IMR-90 (cell line): ENCODE measurements at regions not wholly inside any gene's neighbourhood (a gene's known extent, or its start where the extent isn't known, plus 50 kb on each side); places are given as distances from the start of the nearest gene placed in this dataset.

ENCODE experiments used
- ATAC-seq: fragments of 200-7000 bp; cut with Tn5 transposase; 2 replicates; pipeline ENCODE4 v1.9.1; 2020; ENCODE audit warnings: low read depth, mild to moderate bottlenecking, moderate library complexity
- BruUV-seq: library from RNA; stranded (reverse); fragments of 400-500 nt; replicated peaks from 2 replicates; lab custom pipeline; 2021; lab: Mats Ljungman, UMichigan
- CTCF ChIA-PET: fragments of 300-600 bp; formaldehyde crosslinking; extraction: SDS; loops from one replicate; lab custom pipeline; 2021; ENCODE audit warnings: antibody characterized with exemption; lab: Yijun Ruan, JAX
- POLR2A ChIA-PET: fragments of 300-600 bp; sonication (Branson Sonifier 250); formaldehyde crosslinking; loops from one replicate; lab custom pipeline; 2022; ENCODE audit warnings: antibody characterized with exemption; ENCODE audit not compliant: unreplicated experiment; lab: Charles Lee
- DNase-seq: peaks from one replicate; pipeline ENCODE4 v3.0.0; 2013
- H2AFZ ChIP-seq: replicated peaks from 2 replicates; pipeline ENCODE3; 2013; ENCODE audit warnings: low read length, mild to moderate bottlenecking; ENCODE audit not compliant: poor library complexity
- H2AK5ac ChIP-seq: 2 replicates; pipeline ENCODE4 v1.6.1; 2013; ENCODE audit warnings: low read depth, low read length, inconsistent platforms
- H2AK9ac ChIP-seq: replicated peaks from 2 replicates; pipeline ENCODE3; 2013; ENCODE audit warnings: mild to moderate bottlenecking, low read depth, low read length, moderate library complexity; ENCODE audit not compliant: poor library complexity
- H2BK120ac ChIP-seq: 2 replicates; pipeline ENCODE4 v1.6.1; 2013; ENCODE audit warnings: low read depth, low read length, inconsistent platforms
- H2BK15ac ChIP-seq: 3 replicates; pipeline ENCODE4 v1.6.1; 2013; ENCODE audit warnings: low read depth, low read length, inconsistent platforms
- H2BK20ac ChIP-seq: 2 replicates; pipeline ENCODE4 v1.6.1; 2013; ENCODE audit warnings: low read depth, mild to moderate bottlenecking, inconsistent platforms, low read length, moderate library complexity
- H2BK5ac ChIP-seq: 2 replicates; pipeline ENCODE4 v1.6.1; 2013; ENCODE audit warnings: mild to moderate bottlenecking, low read depth, low read length, inconsistent platforms; ENCODE audit not compliant: poor library complexity, severe bottlenecking
- H3K14ac ChIP-seq: replicated peaks from 2 replicates; pipeline ENCODE4 v1.6.1; 2013; ENCODE audit warnings: low read depth, low read length, inconsistent platforms
- H3K18ac ChIP-seq: 2 replicates; pipeline ENCODE4 v1.6.1; 2013; ENCODE audit warnings: low read depth, low read length, control low read depth
- H3K23ac ChIP-seq: 2 replicates; pipeline ENCODE4 v1.6.1; 2013; ENCODE audit warnings: low read depth, low read length, inconsistent platforms
- H3K27ac ChIP-seq: 2 replicates; pipeline ENCODE4 v1.5.1; 2013; ENCODE audit warnings: mild to moderate bottlenecking, control low read depth, low read length; ENCODE audit not compliant: insufficient read depth
- H3K27me3 ChIP-seq: 2 replicates; pipeline ENCODE4 v1.6.1; 2013; ENCODE audit warnings: low read length; ENCODE audit not compliant: control insufficient read depth, insufficient read depth
- H3K36me3 ChIP-seq: 2 replicates; pipeline ENCODE4 v1.6.1; 2013; ENCODE audit warnings: low read length, mixed read lengths; ENCODE audit not compliant: control insufficient read depth, insufficient read depth
- H3K4ac ChIP-seq: 2 replicates; pipeline ENCODE4 v1.6.1; 2013; ENCODE audit warnings: low read depth, low read length, inconsistent platforms
- H3K4me1 ChIP-seq: 2 replicates; pipeline ENCODE4 v1.6.1; 2013; ENCODE audit warnings: low read length, mixed read lengths; ENCODE audit not compliant: control insufficient read depth, insufficient read depth
- H3K4me2 ChIP-seq: 2 replicates; pipeline ENCODE4 v1.6.1; 2013; ENCODE audit warnings: low read depth, mild to moderate bottlenecking, control low read depth, low read length, moderate library complexity
- H3K4me3 ChIP-seq: 2 replicates; pipeline ENCODE4 v1.5.1; 2013; ENCODE audit warnings: low read depth, mild to moderate bottlenecking, control low read depth, low read length, moderate library complexity; ENCODE audit not compliant: insufficient read depth
- H3K56ac ChIP-seq: 2 replicates; pipeline ENCODE4 v1.6.1; 2013; ENCODE audit warnings: low read length, inconsistent platforms; ENCODE audit not compliant: insufficient read depth; ENCODE audit errors: extremely low read depth
- H3K79me1 ChIP-seq, 2 experiments: 2 replicates each; pipeline ENCODE4 v1.6.1; 2013; ENCODE audit warnings: low read length in 2 of 2, inconsistent platforms in 1 of 2, low read depth in 1 of 2
- H3K9ac ChIP-seq: 2 replicates; pipeline ENCODE4 v1.6.1; 2013; ENCODE audit warnings: low read depth, low read length, control low read depth
- H3K9me1 ChIP-seq: 2 replicates; pipeline ENCODE4 v1.6.1; 2013; ENCODE audit warnings: low read length, inconsistent platforms; ENCODE audit not compliant: insufficient read depth
- H3K9me3 ChIP-seq: 2 replicates; pipeline ENCODE4 v1.6.1; 2013; ENCODE audit warnings: low read length; ENCODE audit not compliant: control insufficient read depth, insufficient read depth
- H4K20me1 ChIP-seq: 2 replicates; pipeline ENCODE4 v1.6.1; 2013; ENCODE audit warnings: low read length, inconsistent platforms; ENCODE audit not compliant: insufficient read depth
- H4K5ac ChIP-seq: 2 replicates; pipeline ENCODE4 v1.6.1; 2013; ENCODE audit warnings: mild to moderate bottlenecking, low read depth, low read length, control low read depth
- H4K8ac ChIP-seq, 2 experiments: 2 replicates each; pipeline ENCODE4 v1.6.1; 2013; ENCODE audit warnings: low read depth in 2 of 2, low read length in 2 of 2, control low read depth in 1 of 2, inconsistent platforms in 1 of 2
- H4K91ac ChIP-seq: 2 replicates; pipeline ENCODE4 v1.6.1; 2013; ENCODE audit warnings: low read depth, low read length, inconsistent platforms; ENCODE audit not compliant: insufficient read depth
- BHLHE40 ChIP-seq: fragments of 150-350 bp; IDR thresholded peaks from 2 replicates; pipeline ENCODE4 v1.6.1; 2016; ENCODE audit warnings: mild to moderate bottlenecking, low read depth, low read length
- CEBPB ChIP-seq: IDR thresholded peaks from 2 replicates; pipeline ENCODE4 v1.6.1; 2012; ENCODE audit warnings: low read depth, low read length, improper control_type of control experiment
- CHD1 ChIP-seq: IDR thresholded peaks from 2 replicates; pipeline ENCODE4 v1.6.1; 2012; ENCODE audit warnings: low read depth, low read length, improper control_type of control experiment
- CTCF ChIP-seq: conservative IDR thresholded peaks from 2 replicates; pipeline ENCODE4 v1.5.1; 2012; ENCODE audit warnings: mild to moderate bottlenecking, low read depth, low read length, improper control_type of control experiment
- FOS ChIP-seq: fragments of 150-350 bp; IDR thresholded peaks from 2 replicates; pipeline ENCODE4 v1.6.1; 2016; ENCODE audit warnings: low read depth, low read length
- MAFK ChIP-seq: IDR thresholded peaks from 2 replicates; pipeline ENCODE4 v1.6.1; 2012; ENCODE audit warnings: low read depth, low read length, improper control_type of control experiment
- MAZ ChIP-seq: IDR thresholded peaks from 2 replicates; pipeline ENCODE4 v1.6.1; 2012; ENCODE audit warnings: low read depth, mild to moderate bottlenecking, low read length, improper control_type of control experiment, moderate library complexity, borderline replicate concordance
- MXI1 ChIP-seq: IDR thresholded peaks from 2 replicates; pipeline ENCODE4 v1.6.1; 2012; ENCODE audit warnings: low read depth, mild to moderate bottlenecking, low read length, moderate library complexity, borderline replicate concordance
- POLR2A ChIP-seq: IDR thresholded peaks from 2 replicates; pipeline ENCODE4 v1.6.1; 2012; ENCODE audit warnings: mild to moderate bottlenecking, low read depth, low read length
- RAD21 ChIP-seq: IDR thresholded peaks from 2 replicates; pipeline ENCODE4 v1.6.1; 2012; ENCODE audit warnings: low read length, improper control_type of control experiment
- RCOR1 ChIP-seq: IDR thresholded peaks from 2 replicates; pipeline ENCODE4 v1.6.1; 2012; ENCODE audit warnings: mild to moderate bottlenecking, low read length, improper control_type of control experiment; ENCODE audit not compliant: insufficient replicate concordance
- RFX5 ChIP-seq: IDR thresholded peaks from 2 replicates; pipeline ENCODE4 v1.8.0; 2012; ENCODE audit warnings: low read depth, mild to moderate bottlenecking, low read length, moderate library complexity
- SMC3 ChIP-seq: fragments of 150-350 bp; IDR thresholded peaks from 2 replicates; pipeline ENCODE4 v1.6.1; 2016; ENCODE audit warnings: low read depth, mild to moderate bottlenecking, antibody characterized with exemption, low read length, moderate library complexity
- WGBS, 2 experiments: methylation state at CpG; one replicate each; pipeline versions ENCODE4 v1.1.5 to v1.1.7; 2013; ENCODE audit warnings: missing lambda C conversion rate in 2 of 2; ENCODE audit not compliant: insufficient read length in 1 of 2; ENCODE audit errors: extremely low coverage in 2 of 2; 5-methylcytosine and 5-hydroxymethylcytosine counted together
- dilution Hi-C: fragments of 300-500 bp; cut with HindIII; formaldehyde crosslinking; loops from one replicate; pipeline ENCODE4 v1.14.3; 2018; ENCODE audit warnings: low sequenced_read_pairs; ENCODE audit not compliant: unreplicated experiment
- in situ Hi-C: fragments of 300-500 bp; cut with MboI; formaldehyde crosslinking; loops from 3 replicates; pipeline ENCODE4 v1.14.3; 2019; ENCODE audit warnings: low sequenced_read_pairs, inconsistent platforms, mixed read lengths
- intact Hi-C: fragments of 100-400 bp; cut with micrococcal nuclease; formaldehyde crosslinking; loops from 2 replicates; pipeline ENCODE4 v1.10.0; 2022
- TF ChIP-seq, protein P1 (sequence below): fragments of 150-350 bp; IDR thresholded peaks from 2 replicates; pipeline ENCODE4 v1.6.1; 2017; ENCODE audit warnings: mild to moderate bottlenecking, antibody characterized with exemption, low read length, low read depth
- TF ChIP-seq, protein P2 (sequence below): fragments of 150-350 bp; IDR thresholded peaks from 2 replicates; pipeline ENCODE4 v1.6.1; 2016; ENCODE audit warnings: low read depth, mild to moderate bottlenecking, low read length, moderate library complexity, borderline replicate concordance

DNA sequence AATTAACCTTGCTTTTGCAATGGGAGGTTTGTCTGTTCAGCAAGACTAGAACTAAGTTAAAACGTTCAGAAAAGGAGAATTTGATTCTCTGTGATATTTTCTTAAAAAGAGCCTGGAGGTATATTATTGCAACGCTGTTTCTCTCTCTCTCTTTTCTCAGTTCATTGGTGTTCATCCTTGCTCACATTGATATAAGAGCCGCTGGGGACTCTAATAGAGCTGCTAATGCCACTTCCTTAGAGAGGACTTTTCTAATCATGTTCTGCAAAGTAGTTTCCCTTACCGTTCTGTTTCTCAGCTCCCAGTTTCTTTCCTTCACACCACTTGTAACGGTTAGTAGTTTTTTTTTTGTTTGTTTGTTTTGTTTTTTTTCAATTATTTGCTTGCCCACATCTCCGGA, 203.8 kb downstream of the RWDD3 start:
- Histone ChIP-seq H2AFZ (no peak overlapping the region), H4K20me1 (no peaks in the 10 kb centered on the region), H2AK9ac (no peak overlapping the region), H3K56ac (no peak overlapping the region), H3K4ac (no peak overlapping the region), H4K91ac (no peak overlapping the region), H4K8ac (no peak overlapping the region), H3K36me3 (no peaks in the 10 kb centered on the region), H2BK120ac (no peak overlapping the region), H3K4me1 (no peaks in the 10 kb centered on the region), H4K5ac (no peak overlapping the region), H3K27me3 (no peaks in the 10 kb centered on the region), H3K9ac (no peak overlapping the region), H2BK20ac (no peak overlapping the region), H3K9me3 (no peaks in the 10 kb centered on the region), H3K4me3 (no peak overlapping the region), H3K18ac (no peak overlapping the region), H2AK5ac (no peak overlapping the region), H3K23ac (no peak overlapping the region), H3K79me1 (no peaks in the 10 kb centered on the region), H2BK15ac (no peak overlapping the region), H2BK5ac (no peak overlapping the region), H3K4me2 (no peak overlapping the region), H3K14ac (no peak overlapping the region), H3K27ac (no peak overlapping the region), H3K9me1 (no peaks in the 10 kb centered on the region)
- ChIA-PET CTCF (no interaction called here), POLR2A (no interaction called here)
- no peak for DNase-seq
- TF ChIP-seq RAD21: no peak
- TF ChIP-seq RCOR1: no peak
- no peak for TF ChIP-seq CEBPB
- no peak for TF ChIP-seq SMC3
- no peak for TF ChIP-seq POLR2A
- TF ChIP-seq MXI1: no peak
- no peak for TF ChIP-seq RFX5
- no peak for TF ChIP-seq FOS
- TF ChIP-seq MAFK: no peak
- TF ChIP-seq, protein P1, sequence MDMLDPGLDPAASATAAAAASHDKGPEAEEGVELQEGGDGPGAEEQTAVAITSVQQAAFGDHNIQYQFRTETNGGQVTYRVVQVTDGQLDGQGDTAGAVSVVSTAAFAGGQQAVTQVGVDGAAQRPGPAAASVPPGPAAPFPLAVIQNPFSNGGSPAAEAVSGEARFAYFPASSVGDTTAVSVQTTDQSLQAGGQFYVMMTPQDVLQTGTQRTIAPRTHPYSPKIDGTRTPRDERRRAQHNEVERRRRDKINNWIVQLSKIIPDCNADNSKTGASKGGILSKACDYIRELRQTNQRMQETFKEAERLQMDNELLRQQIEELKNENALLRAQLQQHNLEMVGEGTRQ: no peak
- no peak for TF ChIP-seq MAZ
- TF ChIP-seq CTCF: no peak
- TF ChIP-seq BHLHE40: no peak
- TF ChIP-seq CHD1: no peak
- TF ChIP-seq, protein P2, sequence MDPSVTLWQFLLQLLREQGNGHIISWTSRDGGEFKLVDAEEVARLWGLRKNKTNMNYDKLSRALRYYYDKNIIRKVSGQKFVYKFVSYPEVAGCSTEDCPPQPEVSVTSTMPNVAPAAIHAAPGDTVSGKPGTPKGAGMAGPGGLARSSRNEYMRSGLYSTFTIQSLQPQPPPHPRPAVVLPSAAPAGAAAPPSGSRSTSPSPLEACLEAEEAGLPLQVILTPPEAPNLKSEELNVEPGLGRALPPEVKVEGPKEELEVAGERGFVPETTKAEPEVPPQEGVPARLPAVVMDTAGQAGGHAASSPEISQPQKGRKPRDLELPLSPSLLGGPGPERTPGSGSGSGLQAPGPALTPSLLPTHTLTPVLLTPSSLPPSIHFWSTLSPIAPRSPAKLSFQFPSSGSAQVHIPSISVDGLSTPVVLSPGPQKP: no peak
- BruUV-seq: no TSS peak
- in situ Hi-C loops (no loop called here), dilution Hi-C loops (no loop called here), intact Hi-C loops (no loop called here)
- no peak for ATAC-seq
- no CpG with 5 or more reads among the region's 6 CpGs for WGBS, 2 experiments
